Fibroblast of lung (primary cell): ENCODE measurements at regions not wholly inside any gene's neighbourhood (a gene's known extent, or its start where the extent isn't known, plus 50 kb on each side); places are given as distances from the start of the nearest gene placed in this dataset.
"Not testable (repeated sequence)": the region's sequence is repeated elsewhere in the genome, so short reads cannot be mapped to it uniquely, and the experiment has no call there.

ENCODE experiments used
- EZH2 ChIP-seq: IDR thresholded peaks from 2 replicates; pipeline ENCODE4 v1.5.1; 2012; ENCODE audit warnings: low read length, control low read depth, mild to moderate bottlenecking; ENCODE audit errors: missing control alignments
- TF ChIP-seq, protein P1 (sequence below), 2 donors: IDR thresholded peaks in 1 of 2; conservative IDR thresholded peaks in 1 of 2; 1 replicate in 1 of 2; 2 replicates in 1 of 2; pipeline ENCODE4 v1.5.1; 2011 to 2012; ENCODE audit warnings: low read length in 2 of 2, control low read depth in 1 of 2, inconsistent platforms in 1 of 2, low read depth in 1 of 2, mild to moderate bottlenecking in 1 of 2

DNA sequence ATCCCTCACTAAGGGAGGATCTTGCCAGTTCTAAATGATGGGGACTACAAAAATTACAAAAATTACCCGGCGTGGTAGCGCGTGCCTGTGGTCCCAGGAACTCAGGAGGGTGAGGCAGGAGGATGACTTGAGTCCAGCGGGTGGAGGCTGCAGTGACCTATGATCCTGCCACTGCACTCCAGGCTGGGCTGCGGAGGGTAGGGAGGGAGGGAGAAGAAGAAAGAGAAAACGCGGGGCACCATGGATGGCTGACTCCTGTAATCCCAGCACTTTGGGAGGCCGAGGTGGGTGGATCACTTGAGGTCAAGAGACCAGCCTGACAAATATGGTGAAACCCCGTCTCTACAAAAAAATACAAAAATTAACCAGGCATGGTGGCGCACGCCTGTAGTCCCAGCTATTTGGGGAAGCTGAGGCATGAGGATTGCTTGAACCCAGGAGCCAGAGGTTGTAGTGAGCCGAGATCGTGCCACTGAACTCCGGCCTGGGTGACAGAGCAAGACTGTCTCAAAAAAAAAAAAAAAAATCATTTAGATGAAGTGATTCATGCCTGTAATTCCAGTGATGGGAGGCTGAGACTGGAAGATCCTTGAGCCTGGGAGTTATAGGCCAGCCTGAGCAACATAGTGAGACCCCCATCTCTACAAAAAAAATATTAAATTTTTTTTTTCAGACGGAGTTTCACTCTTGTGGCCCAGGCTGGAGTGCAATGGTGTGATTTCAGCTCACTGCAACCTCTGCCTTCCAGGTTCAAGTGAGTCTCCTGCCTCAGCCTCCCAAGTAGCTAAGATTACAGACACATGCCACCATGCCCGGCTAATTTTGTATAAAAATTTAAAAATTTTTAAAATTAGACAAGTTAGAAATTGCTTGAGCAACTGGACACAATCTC, 95.2 kb upstream of the METTL9 start:
- TF ChIP-seq, protein P1, sequence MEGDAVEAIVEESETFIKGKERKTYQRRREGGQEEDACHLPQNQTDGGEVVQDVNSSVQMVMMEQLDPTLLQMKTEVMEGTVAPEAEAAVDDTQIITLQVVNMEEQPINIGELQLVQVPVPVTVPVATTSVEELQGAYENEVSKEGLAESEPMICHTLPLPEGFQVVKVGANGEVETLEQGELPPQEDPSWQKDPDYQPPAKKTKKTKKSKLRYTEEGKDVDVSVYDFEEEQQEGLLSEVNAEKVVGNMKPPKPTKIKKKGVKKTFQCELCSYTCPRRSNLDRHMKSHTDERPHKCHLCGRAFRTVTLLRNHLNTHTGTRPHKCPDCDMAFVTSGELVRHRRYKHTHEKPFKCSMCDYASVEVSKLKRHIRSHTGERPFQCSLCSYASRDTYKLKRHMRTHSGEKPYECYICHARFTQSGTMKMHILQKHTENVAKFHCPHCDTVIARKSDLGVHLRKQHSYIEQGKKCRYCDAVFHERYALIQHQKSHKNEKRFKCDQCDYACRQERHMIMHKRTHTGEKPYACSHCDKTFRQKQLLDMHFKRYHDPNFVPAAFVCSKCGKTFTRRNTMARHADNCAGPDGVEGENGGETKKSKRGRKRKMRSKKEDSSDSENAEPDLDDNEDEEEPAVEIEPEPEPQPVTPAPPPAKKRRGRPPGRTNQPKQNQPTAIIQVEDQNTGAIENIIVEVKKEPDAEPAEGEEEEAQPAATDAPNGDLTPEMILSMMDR (conservative IDR thresholded peaks at IDR 0.05 in 1 of 2, IDR thresholded peaks at IDR 0.05 in 1 of 2; ENCODE audit: low read depth in 1 of 2, low read length in 2 of 2): not testable (repeated sequence)
- not testable (repeated sequence) for TF ChIP-seq EZH2
